ENCODE measurements at regions not wholly inside any gene's neighbourhood (a gene's known extent, or its start where the extent isn't known, plus 50 kb on each side); places are given as distances from the start of the nearest gene placed in this dataset.

DNA sequence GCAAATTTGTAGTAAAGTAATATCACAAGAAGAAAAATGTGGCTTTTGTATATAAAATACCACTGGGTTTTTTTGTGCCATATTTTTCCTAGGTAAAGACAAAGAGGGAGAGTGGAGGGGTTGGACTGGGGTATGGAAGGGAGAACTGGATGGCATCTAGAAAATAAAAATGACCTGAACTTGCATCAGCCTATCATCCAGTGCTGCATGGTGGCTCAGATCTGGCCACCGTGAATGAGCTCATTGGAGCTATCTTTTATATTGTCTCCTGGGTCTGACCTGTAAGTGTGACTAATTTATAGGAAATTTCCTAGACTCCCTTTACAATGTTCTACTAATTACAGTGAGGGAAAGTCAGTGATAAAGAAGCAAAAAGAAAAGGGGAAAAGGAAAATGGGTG is 369.0 kb downstream of the TMEM182 start:
- 77 to 100% (median 90%) methylated on average over 1 of the region's 1 CpG for WGBS, 5 donors
- Histone ChIP-seq H3K4me3 (no peak overlapping the region), H3K36me3 (no peaks in the 10 kb centered on the region), H3K9me3 (peaks cover 0 to 5% (median 0%) of the 10 kb centered on the region in 8 donors), H3K27ac (no peak overlapping the region), H3K27me3 (replicated peaks in 1 of 7) (no peaks in the 10 kb centered on the region), H3K4me1 (no peaks in the 10 kb centered on the region)
- TF ChIP-seq, protein P1, sequence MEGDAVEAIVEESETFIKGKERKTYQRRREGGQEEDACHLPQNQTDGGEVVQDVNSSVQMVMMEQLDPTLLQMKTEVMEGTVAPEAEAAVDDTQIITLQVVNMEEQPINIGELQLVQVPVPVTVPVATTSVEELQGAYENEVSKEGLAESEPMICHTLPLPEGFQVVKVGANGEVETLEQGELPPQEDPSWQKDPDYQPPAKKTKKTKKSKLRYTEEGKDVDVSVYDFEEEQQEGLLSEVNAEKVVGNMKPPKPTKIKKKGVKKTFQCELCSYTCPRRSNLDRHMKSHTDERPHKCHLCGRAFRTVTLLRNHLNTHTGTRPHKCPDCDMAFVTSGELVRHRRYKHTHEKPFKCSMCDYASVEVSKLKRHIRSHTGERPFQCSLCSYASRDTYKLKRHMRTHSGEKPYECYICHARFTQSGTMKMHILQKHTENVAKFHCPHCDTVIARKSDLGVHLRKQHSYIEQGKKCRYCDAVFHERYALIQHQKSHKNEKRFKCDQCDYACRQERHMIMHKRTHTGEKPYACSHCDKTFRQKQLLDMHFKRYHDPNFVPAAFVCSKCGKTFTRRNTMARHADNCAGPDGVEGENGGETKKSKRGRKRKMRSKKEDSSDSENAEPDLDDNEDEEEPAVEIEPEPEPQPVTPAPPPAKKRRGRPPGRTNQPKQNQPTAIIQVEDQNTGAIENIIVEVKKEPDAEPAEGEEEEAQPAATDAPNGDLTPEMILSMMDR (IDR thresholded peaks at IDR 0.05 in 8 of 11, conservative IDR thresholded peaks at IDR 0.05 in 3 of 11) = no peak
- TF ChIP-seq POLR2A (IDR thresholded peaks at IDR 0.05) (no peak), POLR2AphosphoS5 (IDR thresholded peaks at IDR 0.05) (no peak)
- no peak for DNase-seq
- intact Hi-C loops (cut with DNase I; ENCODE audit: low total_unique reads) = no loop called here

DNA sequence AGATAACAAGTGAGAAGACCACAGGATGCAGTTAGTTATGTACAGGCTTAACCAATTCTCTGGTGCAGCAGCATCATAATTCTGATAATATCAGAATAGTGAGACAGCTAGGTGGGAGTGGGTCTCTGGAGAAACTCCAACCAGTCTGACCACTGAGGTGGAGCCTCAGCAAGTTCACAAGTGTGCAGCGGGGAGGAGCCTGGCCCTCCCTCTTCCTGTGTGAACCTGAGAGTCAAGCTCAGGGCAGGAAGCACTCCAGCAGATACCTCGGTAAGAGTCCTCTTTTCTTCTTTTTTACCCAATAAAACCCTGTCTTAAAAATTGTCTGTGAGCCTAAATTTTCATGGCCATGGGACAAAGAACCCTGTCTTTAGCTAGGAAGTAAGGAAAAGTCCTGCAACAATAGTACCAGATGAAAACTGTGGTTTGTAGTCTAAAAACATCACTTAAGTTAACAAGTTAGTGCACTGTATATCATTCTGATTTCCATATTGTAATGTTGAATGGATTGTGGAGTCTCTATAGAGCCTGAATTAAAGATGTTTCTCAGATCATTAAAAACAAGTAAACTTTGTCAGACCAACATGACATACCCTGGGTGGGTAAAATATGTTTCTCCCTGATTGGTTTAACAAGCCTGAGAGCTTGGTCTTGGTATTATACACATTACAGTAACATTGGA is 370.8 kb downstream of the TMEM182 start:
- Histone ChIP-seq H3K36me3 (no peaks in the 10 kb centered on the region), H3K27me3 (replicated peaks in 1 of 7) (no peaks in the 10 kb centered on the region), H3K27ac (no peak overlapping the region), H3K4me1 (no peaks in the 10 kb centered on the region), H3K9me3 (peaks cover 0 to 18% (median 13%) of the 10 kb centered on the region in 8 donors), H3K4me3 (no peak overlapping the region)
- intact Hi-C loops (cut with DNase I; ENCODE audit: low total_unique reads) = no loop called here
- DNase-seq = no peak
- WGBS, 5 donors = 43 to 65% (median 47%) methylated on average over 2 of the region's 2 CpGs
- TF ChIP-seq POLR2A (IDR thresholded peaks at IDR 0.05) = no peak
- TF ChIP-seq, protein P1 (IDR thresholded peaks at IDR 0.05 in 8 of 11, conservative IDR thresholded peaks at IDR 0.05 in 3 of 11) = no peak
- TF ChIP-seq POLR2AphosphoS5 (IDR thresholded peaks at IDR 0.05) = no peak

DNA sequence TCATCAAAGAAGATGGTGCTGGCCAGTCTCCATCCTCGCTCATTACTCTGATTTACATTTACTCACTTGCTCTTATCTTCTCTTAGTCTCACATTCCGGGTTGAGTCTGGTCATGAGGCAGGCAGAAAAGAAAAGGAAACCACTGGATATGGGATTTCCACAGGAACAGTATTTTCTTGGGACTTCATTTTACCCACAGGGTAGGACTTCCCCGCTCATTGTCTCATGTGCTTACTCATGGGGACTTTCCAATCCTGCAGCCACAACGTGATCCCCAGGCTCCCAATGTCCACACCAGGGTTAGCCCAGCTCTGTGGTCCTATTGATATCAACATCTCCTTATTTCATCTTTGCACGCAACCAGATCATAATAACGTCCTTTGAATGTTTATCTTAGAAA is 373.8 kb downstream of the TMEM182 start:
- intact Hi-C loops (cut with DNase I; ENCODE audit: low total_unique reads) = no loop called here
- TF ChIP-seq, protein P1 (IDR thresholded peaks at IDR 0.05 in 8 of 11, conservative IDR thresholded peaks at IDR 0.05 in 3 of 11) = no peak
- TF ChIP-seq POLR2A (IDR thresholded peaks at IDR 0.05) = no peak
- TF ChIP-seq POLR2AphosphoS5 (IDR thresholded peaks at IDR 0.05) = no peak
- H3K9me3 ChIP-seq = peaks cover 0 to 18% (median 13%) of the 10 kb centered on the region in 8 donors
- no peaks in the 10 kb centered on the region for H3K27me3 ChIP-seq (replicated peaks in 1 of 7)
- H3K36me3 ChIP-seq = no peaks in the 10 kb centered on the region
- H3K4me1 ChIP-seq = no peaks in the 10 kb centered on the region
- DNase-seq = no peak
- WGBS, 5 donors = 77 to 85% (median 78%) methylated on average over 6 of the region's 6 CpGs
- no peak overlapping the region for H3K4me3 ChIP-seq
- no peak overlapping the region for H3K27ac ChIP-seq

DNA sequence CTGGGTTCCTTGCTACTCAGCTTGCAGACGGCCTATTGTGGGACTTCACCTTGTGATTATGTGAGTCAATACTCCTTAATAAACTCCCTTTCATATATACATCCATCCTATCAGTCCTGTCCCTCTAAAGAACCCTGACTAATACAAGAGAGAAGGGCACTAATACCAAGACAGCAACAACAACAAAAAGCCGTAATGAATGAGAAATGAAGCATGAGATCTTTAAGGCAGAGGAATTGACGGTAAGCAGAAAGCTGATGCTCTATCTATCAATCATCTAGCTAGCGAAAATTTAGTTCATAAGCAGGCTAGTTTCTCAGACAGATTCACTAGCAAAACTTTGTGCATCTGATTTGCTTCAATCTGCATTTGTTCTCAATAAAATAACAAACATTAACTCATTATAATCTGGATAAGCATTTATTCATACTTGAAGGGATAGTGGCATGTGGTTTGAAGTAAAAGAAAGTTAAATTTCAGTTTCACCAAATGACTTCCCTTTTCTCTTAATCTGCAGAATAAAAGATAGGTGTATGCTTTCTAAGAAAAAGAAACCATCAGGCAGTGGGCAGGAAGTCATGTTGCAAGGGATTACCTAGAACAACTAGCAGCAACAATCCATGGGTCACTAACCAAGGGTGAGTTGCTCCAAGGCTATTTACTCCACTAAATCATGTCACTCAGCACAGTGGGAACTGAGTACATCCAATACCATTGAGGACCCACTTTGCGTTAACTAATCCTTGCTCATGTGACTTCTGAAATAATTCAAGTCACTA is 376.5 kb downstream of the TMEM182 start:
- no peak for TF ChIP-seq POLR2AphosphoS5 (IDR thresholded peaks at IDR 0.05)
- Histone ChIP-seq H3K4me3 (no peak overlapping the region), H3K27me3 (replicated peaks in 1 of 7) (no peaks in the 10 kb centered on the region), H3K9me3 (peaks cover 0 to 18% (median 13%) of the 10 kb centered on the region in 8 donors), H3K36me3 (no peaks in the 10 kb centered on the region), H3K27ac (no peak overlapping the region), H3K4me1 (no peaks in the 10 kb centered on the region)
- intact Hi-C loops (cut with DNase I; ENCODE audit: low total_unique reads) = no loop called here
- WGBS, 5 donors = 67 to 82% (median 74%) methylated on average over 5 of the region's 5 CpGs
- no peak for DNase-seq
